ENCODE measurements at regions not wholly inside any gene's neighbourhood (a gene's known extent, or its start where the extent isn't known, plus 50 kb on each side); places are given as distances from the start of the nearest gene placed in this dataset.
A peak's percentile ranks its signal among the peaks of the same experiment; 100 is the strongest.

DNA sequence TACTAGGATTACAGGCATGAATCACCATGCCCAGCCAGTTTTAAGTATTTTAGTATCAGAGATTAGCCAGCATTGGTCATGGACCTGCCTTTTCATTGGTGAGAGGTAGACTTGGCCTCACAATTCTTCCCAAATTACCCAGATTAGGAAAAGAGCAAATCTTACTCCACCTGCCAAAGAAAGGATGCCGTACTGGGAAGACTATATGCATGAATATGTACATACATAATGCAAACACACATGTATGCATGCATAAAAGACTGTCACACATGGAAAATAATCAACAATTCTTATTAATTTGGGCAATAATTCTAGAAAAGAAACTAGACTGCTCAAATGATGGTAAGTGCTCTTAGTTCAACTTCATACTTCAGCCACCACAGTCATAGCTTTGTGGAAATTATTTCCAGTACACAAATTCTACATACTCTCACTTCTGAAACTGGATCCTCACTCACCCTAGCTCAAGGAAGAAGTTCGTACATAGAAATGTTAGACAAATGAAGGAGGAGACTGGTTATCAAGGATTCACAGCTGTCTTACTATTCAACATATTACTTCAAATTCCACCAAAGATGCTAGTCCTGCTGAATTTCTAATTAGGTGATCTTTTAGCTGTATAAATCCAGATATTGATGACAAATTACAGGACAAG lies 73.7 kb downstream of the MINAR2 start:
- DNase-seq (ENCODE audit: low read depth in 1 of 2, low spot score in 1 of 2) = no peak

DNA sequence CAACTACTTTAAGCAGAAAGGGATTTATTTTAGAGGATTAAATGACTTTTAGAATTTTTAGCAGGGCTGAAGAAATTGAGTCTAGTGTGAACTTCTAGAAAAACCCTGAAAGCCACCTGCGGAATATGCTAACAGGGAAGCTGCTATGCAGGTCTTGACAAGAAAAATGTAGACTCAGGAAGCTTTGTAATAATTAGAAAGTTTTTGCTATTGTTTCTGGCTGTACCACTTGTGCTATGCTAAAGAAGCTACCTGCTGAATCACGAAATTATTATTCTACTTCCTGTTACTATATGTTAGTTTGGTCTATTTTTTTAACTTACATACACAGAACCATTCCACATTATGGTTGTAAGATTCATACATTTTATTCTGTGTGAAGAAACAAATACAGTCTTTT lies 74.0 kb upstream of the CHSY3 start:
- no peak for DNase-seq (ENCODE audit: low read depth in 1 of 2, low spot score in 1 of 2)

DNA sequence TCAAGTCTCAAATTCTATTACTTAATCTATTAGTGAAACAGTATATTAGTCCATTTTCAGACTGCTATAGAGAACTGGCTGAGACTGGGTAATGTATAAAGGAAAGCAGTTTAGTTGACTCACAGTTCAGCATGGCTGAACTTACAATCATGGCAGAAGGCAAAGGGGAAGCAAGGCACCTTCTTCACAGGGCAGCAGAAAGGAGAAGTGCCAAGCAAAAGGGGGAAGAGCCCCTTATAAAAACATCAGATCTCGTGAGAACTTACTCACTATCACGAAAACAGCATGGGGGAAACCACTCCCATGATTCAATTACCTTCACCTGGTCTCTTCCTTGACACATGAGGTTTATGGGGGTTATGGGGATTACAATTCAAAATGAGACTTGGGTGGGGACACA lies 67.9 kb upstream of the CHSY3 start:
- DNase-seq (ENCODE audit: low read depth in 1 of 2, low spot score in 1 of 2) = no peak

DNA sequence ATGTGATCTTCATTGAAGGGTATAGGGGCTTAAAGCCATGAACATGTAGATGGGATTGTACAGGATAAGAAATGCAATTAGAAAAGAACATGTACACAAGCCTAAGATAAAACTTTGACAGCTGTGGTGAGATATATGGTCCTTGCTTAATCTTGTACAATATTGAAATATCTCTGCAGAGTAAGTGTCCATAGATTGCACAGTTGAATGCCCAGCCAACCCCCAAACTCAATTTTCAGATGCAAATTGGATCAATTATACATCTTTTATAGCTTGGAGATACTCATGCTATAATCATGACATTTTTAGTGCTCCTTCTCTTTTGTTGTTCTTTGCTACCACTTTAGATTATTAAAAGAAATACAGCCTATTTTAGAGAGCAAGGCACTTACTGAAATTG lies 59.5 kb upstream of the CHSY3 start:
- DNase-seq (ENCODE audit: low read depth in 1 of 2, low spot score in 1 of 2) = no peak

DNA sequence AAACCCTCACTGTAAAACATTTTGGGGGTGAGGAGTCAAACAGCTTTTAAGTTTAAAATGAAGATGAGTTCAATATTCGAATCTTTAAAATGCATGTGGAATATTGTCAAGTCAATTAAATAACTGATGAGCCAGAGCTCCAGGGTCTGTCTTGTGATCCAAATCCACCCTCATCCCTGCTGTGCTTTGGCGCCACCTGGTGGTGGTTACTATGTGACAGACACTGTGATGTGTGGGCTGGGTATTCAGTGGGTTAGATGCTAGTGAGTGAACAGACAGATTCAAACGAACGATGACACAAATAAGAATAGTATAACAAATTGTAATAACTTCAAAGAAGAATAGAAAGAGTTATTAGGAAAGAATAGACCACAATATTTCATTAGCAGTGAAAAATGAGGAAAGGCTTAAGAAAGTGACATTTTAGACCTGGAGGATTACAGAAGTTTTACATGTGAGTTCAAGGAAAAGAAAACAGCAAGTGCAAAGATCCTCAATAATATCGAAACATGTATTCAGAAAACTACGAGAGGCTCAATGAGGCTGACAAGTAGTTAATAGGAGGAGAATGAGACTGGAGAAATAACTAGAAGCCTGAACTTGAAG lies 51.4 kb upstream of the CHSY3 start:
- peak; percentile 44 to 52 for DNase-seq (ENCODE audit: low read depth in 1 of 2, low spot score in 1 of 2)

DNA sequence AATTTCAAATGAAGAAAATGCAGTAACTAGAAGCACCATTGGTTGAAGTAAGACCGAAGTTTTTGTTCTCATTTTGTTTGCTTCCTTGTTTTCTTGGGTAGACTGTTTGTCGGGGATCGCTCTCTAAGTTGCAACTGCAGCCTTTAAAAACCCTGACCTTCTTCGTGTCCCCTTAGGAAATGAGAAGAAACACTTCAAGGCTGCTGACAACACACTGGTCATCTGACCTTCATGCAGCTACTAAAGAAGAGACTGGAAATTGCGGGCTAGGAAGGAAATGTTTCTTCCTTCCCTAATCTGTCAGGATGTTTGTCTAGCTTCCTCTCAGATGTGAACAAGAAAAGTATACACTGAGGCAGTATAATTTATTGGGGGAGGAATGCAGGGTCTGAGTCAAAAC lies 50.7 kb upstream of the CHSY3 start:
- DNase-seq (ENCODE audit: low read depth in 1 of 2, low spot score in 1 of 2) = no peak

All from activated T-helper 1 cell treated with anti-CD3 and anti-CD28 coated beads, Interleukin-2, amount 50 U/mL, for 16 hours (primary cell).